Endodermal cell (in vitro differentiated cells): ENCODE measurements at regions not wholly inside any gene's neighbourhood (a gene's known extent, or its start where the extent isn't known, plus 50 kb on each side); places are given as distances from the start of the nearest gene placed in this dataset.

Experiments used
- DNase-seq: peaks from one replicate; pipeline ENCODE4 v3.0.0-alpha.2; 2017
- H3K27ac ChIP-seq: 2 replicates; pipeline ENCODE4 v1.5.1; 2013; ENCODE audit warnings: mild to moderate bottlenecking, low read depth, low read length, moderate library complexity
- H3K27me3 ChIP-seq: 2 replicates; pipeline ENCODE4 v1.6.1; 2013; ENCODE audit warnings: mild to moderate bottlenecking, low read length, moderate library complexity; ENCODE audit not compliant: insufficient read depth, control insufficient read depth, poor library complexity, severe bottlenecking
- H3K36me3 ChIP-seq: 2 replicates; pipeline ENCODE4 v1.7.0; 2013; ENCODE audit warnings: mild to moderate bottlenecking, low read length, moderate library complexity; ENCODE audit not compliant: control insufficient read depth, insufficient read depth
- H3K4me1 ChIP-seq: one replicate; pipeline ENCODE4 v1.7.0; 2013; ENCODE audit warnings: low read length; ENCODE audit not compliant: control insufficient read depth, insufficient read depth
- H3K4me3 ChIP-seq: 2 replicates; pipeline ENCODE4 v1.5.1; 2013; ENCODE audit warnings: mild to moderate bottlenecking, low read length, moderate library complexity
- H3K9ac ChIP-seq: 2 replicates; pipeline ENCODE4 v1.6.1; 2013; ENCODE audit warnings: mild to moderate bottlenecking, low read length, moderate library complexity; ENCODE audit not compliant: poor library complexity, severe bottlenecking; ENCODE audit errors: extremely low read depth
- H3K9me3 ChIP-seq: 2 replicates; pipeline ENCODE4 v1.6.1; 2013; ENCODE audit warnings: mild to moderate bottlenecking, low read length, moderate library complexity; ENCODE audit not compliant: control insufficient read depth
- H3K27ac Mint-ChIP-seq: 2 replicates; pipeline ENCODE4 v1.8.0; 2020; ENCODE audit warnings: mixed read lengths
- H3K27me3 Mint-ChIP-seq: 2 replicates; pipeline ENCODE4 v1.8.0; 2021; ENCODE audit warnings: mild to moderate bottlenecking, mixed read lengths; ENCODE audit not compliant: insufficient read depth
- H3K36me3 Mint-ChIP-seq: 2 replicates; pipeline ENCODE4 v1.8.0; 2020; ENCODE audit warnings: low read depth, mixed read lengths
- H3K4me1 Mint-ChIP-seq: 2 replicates; pipeline ENCODE4 v1.8.0; 2020; ENCODE audit warnings: mixed read lengths
- H3K4me3 Mint-ChIP-seq: 2 replicates; pipeline ENCODE4 v1.8.0; 2020; ENCODE audit warnings: mild to moderate bottlenecking, moderate library complexity, mixed read lengths
- H3K9me3 Mint-ChIP-seq: 2 replicates; pipeline ENCODE4 v1.8.0; 2020; ENCODE audit warnings: mild to moderate bottlenecking, mixed read lengths
- WGBS, 2 experiments: methylation state at CpG; one replicate each; pipeline versions ENCODE4 v1.1.5 to v1.1.7; 2013; ENCODE audit warnings: missing lambda C conversion rate in 2 of 2, mixed read lengths in 1 of 2; ENCODE audit not compliant: insufficient coverage in 1 of 2, insufficient read length in 1 of 2; 5-methylcytosine and 5-hydroxymethylcytosine counted together
- TF ChIP-seq, protein P1 (sequence below): fragments of 200-600 bp; sonication (generic); conservative IDR thresholded peaks from 2 replicates; pipeline ENCODE4 v1.5.0; 2021; ENCODE audit warnings: antibody characterized with exemption, mild to moderate bottlenecking

DNA sequence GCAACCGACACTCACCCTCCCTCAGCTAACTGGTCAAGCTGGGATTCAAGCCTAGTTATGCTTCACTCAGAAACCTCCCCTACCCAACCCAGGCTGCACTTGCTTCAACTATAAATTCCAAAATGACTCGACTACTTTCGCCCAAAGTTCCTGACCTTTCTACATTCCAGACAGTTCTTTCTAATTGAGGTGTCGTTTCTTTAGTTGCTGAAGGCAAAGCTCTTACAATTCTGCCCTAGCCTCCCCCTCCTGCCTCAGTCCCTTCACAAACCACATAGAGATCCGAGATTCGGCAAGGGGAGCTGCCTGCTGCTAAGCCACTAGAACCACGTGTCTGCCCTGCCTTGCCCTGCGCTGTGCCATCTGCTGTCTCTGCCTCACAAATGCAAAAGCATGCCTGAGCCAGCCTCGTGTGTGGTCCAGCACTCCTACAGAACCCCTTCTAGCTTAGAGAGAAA is 74.7 kb upstream of the SH3GL3 start:
- Histone ChIP-seq H3K27ac (no peak overlapping the region), H3K9ac (no peak overlapping the region), H3K27me3 (peaks cover 33% of the 10 kb centered on the region), H3K9me3 (no peaks in the 10 kb centered on the region), H3K4me3 (no peak overlapping the region), H3K4me1 (no peaks in the 10 kb centered on the region), H3K36me3 (no peaks in the 10 kb centered on the region)
- TF ChIP-seq, protein P1, sequence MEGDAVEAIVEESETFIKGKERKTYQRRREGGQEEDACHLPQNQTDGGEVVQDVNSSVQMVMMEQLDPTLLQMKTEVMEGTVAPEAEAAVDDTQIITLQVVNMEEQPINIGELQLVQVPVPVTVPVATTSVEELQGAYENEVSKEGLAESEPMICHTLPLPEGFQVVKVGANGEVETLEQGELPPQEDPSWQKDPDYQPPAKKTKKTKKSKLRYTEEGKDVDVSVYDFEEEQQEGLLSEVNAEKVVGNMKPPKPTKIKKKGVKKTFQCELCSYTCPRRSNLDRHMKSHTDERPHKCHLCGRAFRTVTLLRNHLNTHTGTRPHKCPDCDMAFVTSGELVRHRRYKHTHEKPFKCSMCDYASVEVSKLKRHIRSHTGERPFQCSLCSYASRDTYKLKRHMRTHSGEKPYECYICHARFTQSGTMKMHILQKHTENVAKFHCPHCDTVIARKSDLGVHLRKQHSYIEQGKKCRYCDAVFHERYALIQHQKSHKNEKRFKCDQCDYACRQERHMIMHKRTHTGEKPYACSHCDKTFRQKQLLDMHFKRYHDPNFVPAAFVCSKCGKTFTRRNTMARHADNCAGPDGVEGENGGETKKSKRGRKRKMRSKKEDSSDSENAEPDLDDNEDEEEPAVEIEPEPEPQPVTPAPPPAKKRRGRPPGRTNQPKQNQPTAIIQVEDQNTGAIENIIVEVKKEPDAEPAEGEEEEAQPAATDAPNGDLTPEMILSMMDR: no peak
- Mint-ChIP-seq H3K36me3 (no peaks in the 10 kb centered on the region), H3K27ac (no peak overlapping the region), H3K27me3 (peaks cover 65% of the 10 kb centered on the region), H3K9me3 (no peaks in the 10 kb centered on the region), H3K4me3 (no peak overlapping the region), H3K4me1 (peaks cover 5% of the 10 kb centered on the region)
- WGBS, 2 experiments: 57 to 60% methylated on average over 6 to 9 of the region's 9 CpGs
- DNase-seq: peak; percentile 57

DNA sequence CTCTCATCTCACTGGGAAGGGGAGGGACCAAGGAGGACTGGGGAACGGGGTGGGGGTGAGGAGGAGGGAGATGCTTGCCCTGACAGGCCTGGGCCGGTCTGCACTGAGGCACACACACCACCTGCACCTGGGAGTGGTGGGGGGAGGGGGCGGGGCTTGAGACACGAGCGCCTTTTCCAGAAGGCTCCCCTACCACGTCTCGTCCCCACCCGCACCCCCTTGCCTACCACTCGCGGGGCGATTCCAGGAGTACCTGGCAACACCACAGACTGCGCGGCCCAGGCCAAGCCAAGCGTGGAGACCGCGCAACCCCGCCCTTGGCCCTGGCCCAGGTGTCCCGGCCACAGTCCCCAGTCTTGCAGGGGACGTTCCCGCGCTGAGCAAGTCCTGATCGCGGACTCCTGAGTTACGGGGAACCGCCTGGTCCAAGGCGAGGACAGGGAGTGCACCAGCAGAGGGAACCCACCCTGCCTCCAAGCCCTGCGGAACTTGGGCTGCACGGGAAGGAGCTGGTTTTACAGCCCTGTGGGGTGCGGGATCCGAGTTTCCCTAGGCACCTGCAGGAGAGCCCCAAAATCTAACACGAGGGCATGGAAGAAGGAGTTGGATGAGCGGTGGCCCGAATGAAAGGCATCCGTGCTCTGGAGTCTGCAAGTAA is 68.1 kb upstream of the SH3GL3 start:
- H3K27ac Mint-ChIP-seq: no peak overlapping the region

DNA sequence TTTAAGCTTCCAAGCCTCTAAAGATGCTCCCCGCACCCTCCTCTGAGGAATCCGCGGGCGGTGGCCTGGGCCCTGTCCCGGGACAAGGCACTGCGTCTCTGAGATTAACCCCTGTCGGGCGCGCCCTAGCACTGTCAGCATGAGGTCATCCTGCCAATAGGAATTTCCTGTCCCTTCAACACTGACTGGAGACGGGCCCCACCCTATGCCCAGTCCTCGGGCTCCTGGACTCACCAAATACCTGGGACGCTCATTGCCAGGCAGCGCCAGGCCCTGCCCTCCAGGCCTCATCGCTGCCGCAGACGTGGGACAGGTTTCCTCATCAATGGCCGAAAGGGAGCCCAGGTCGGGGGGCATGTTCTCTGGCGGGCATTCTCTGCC is 67.6 kb upstream of the SH3GL3 start:
- TF ChIP-seq, protein P1: no peak
- Histone ChIP-seq H3K4me3 (no peak overlapping the region), H3K27me3 (peaks cover 2% of the 10 kb centered on the region), H3K4me1 (no peaks in the 10 kb centered on the region), H3K27ac (no peak overlapping the region), H3K9ac (no peak overlapping the region), H3K9me3 (no peaks in the 10 kb centered on the region), H3K36me3 (no peaks in the 10 kb centered on the region)
- WGBS, 2 experiments: 90 to 93% methylated on average over 19 of the region's 19 CpGs
- Mint-ChIP-seq H3K27ac (no peak overlapping the region), H3K4me1 (no peaks in the 10 kb centered on the region), H3K27me3 (peaks cover 45% of the 10 kb centered on the region), H3K36me3 (peaks cover 2% of the 10 kb centered on the region), H3K4me3 (no peak overlapping the region), H3K9me3 (peaks cover 9% of the 10 kb centered on the region)
- peak; percentile 52 for DNase-seq

More for the DNA sequence above, 68.1 kb upstream of the SH3GL3 start:
- no peak overlapping the region for H3K9ac ChIP-seq
- Mint-ChIP-seq H3K9me3 (peaks cover 9% of the 10 kb centered on the region), H3K4me3 (no peak overlapping the region), H3K27me3 (peaks cover 50% of the 10 kb centered on the region), H3K4me1 (no peaks in the 10 kb centered on the region), H3K36me3 (peaks cover 2% of the 10 kb centered on the region)
- peak; percentile 58 for DNase-seq
- H3K9me3 ChIP-seq: no peaks in the 10 kb centered on the region
- 91 to 94% methylated on average over 14 to 30 of the region's 34 CpGs for WGBS, 2 experiments
- no peak overlapping the region for H3K4me3 ChIP-seq
- H3K4me1 ChIP-seq: no peaks in the 10 kb centered on the region
- H3K27ac ChIP-seq: no peak overlapping the region
- H3K36me3 ChIP-seq: no peaks in the 10 kb centered on the region
- peaks cover 7% of the 10 kb centered on the region for H3K27me3 ChIP-seq
- TF ChIP-seq, protein P1: peak; percentile 13
